Gastroesophageal sphincter (tissue), 3 donors: ENCODE measurements at regions not wholly inside any gene's neighbourhood (a gene's known extent, or its start where the extent isn't known, plus 50 kb on each side); places are given as distances from the start of the nearest gene placed in this dataset.

Source experiments
- CTCF ChIP-seq, 4 experiments: fragments of 200-600 bp in 2 of 4; fragments of 450-650 bp in 2 of 4; sonication (generic) in 1 of 4; IDR thresholded peaks; one replicate each; pipeline ENCODE4 v1.5.1; 2017 to 2019; ENCODE audit warnings: antibody characterized with exemption in 4 of 4, mild to moderate bottlenecking in 2 of 4, moderate library complexity in 2 of 4
- POLR2AphosphoS5 ChIP-seq: sonication (generic); formaldehyde crosslinking; IDR thresholded peaks from one replicate; pipeline ENCODE4 v1.6.1; 2017; ENCODE audit warnings: antibody characterized with exemption

- TF ChIP-seq POLR2AphosphoS5 (no peak), CTCF (IDR thresholded peaks at IDR 0.05) (no peak)
Measured at GRCh38 chr4:152074088-152074437, 313.3 kb upstream of the GATB start.
